GM23338 (cell line): ENCODE measurements at regions not wholly inside any gene's neighbourhood (a gene's known extent, or its start where the extent isn't known, plus 50 kb on each side); places are given as distances from the start of the nearest gene placed in this dataset.

Source experiments
- ATAC-seq: fragments of 200-7000 bp; cut with Tn5 transposase; 3 replicates; pipeline ENCODE4 v1.9.1; 2020
- DNase-seq: peaks from one replicate; pipeline ENCODE4 v3.0.0-alpha.2; 2015; ENCODE audit warnings: low spot score
- H2AFZ ChIP-seq: fragments of 200-600 bp; sonication (generic); 2 replicates; pipeline ENCODE4 v1.8.0; 2016; ENCODE audit warnings: antibody characterized with exemption, mild to moderate bottlenecking, moderate library complexity
- H3F3A ChIP-seq: fragments of 200-600 bp; sonication (generic); replicated peaks from 2 replicates; pipeline ENCODE4 v1.8.0; 2017; ENCODE audit warnings: antibody characterized with exemption, mixed run types, low read depth
- H3K27ac ChIP-seq: fragments of 200-600 bp; sonication (generic); 2 replicates; pipeline ENCODE4 v1.6.1; 2016; ENCODE audit warnings: low read depth
- H3K27me3 ChIP-seq: fragments of 200-600 bp; sonication (generic); 2 replicates; pipeline ENCODE4 v1.8.0; 2016; ENCODE audit warnings: mild to moderate bottlenecking, mixed run types, moderate library complexity; ENCODE audit not compliant: insufficient read depth
- H3K36me3 ChIP-seq: fragments of 200-600 bp; sonication (generic); 2 replicates; pipeline ENCODE4 v1.8.0; 2016; ENCODE audit warnings: mild to moderate bottlenecking; ENCODE audit not compliant: insufficient read depth
- H3K4me1 ChIP-seq: fragments of 200-600 bp; sonication (generic); 2 replicates; pipeline ENCODE4 v1.8.0; 2016; ENCODE audit warnings: mild to moderate bottlenecking, moderate library complexity; ENCODE audit not compliant: insufficient read depth
- H3K4me2 ChIP-seq: fragments of 200-600 bp; sonication (generic); 2 replicates; pipeline ENCODE4 v1.7.1; 2017; ENCODE audit warnings: mixed run types
- H3K4me3 ChIP-seq: fragments of 200-600 bp; sonication (generic); 2 replicates; pipeline ENCODE4 v1.6.1; 2016; ENCODE audit warnings: mixed run types
- H3K79me2 ChIP-seq: fragments of 200-600 bp; sonication (generic); replicated peaks from 2 replicates; pipeline ENCODE4 v1.8.0; 2017; ENCODE audit warnings: mild to moderate bottlenecking; ENCODE audit not compliant: insufficient read depth
- H3K9me2 ChIP-seq: fragments of 200-600 bp; sonication (generic); 2 replicates; pipeline ENCODE4 v1.8.0; 2017; ENCODE audit not compliant: insufficient read depth
- H4K20me1 ChIP-seq: fragments of 200-600 bp; sonication (generic); replicated peaks from 2 replicates; pipeline ENCODE4 v1.8.0; 2017; ENCODE audit warnings: mild to moderate bottlenecking; ENCODE audit not compliant: insufficient read depth
- H3K27ac Mint-ChIP-seq: 2 replicates; pipeline ENCODE4 v1.8.0; 2020; ENCODE audit warnings: inconsistent platforms, mild to moderate bottlenecking, moderate library complexity, mixed read lengths
- H3K27me3 Mint-ChIP-seq: 3 replicates; pipeline ENCODE4 v1.8.0; 2022; ENCODE audit warnings: low read depth, mild to moderate bottlenecking, moderate library complexity, mixed read lengths, inconsistent platforms; ENCODE audit not compliant: insufficient read depth, poor library complexity
- H3K36me3 Mint-ChIP-seq: 3 replicates; pipeline ENCODE4 v1.8.0; 2021; ENCODE audit warnings: low read depth, mild to moderate bottlenecking, inconsistent platforms, moderate library complexity, mixed read lengths
- H3K4me1 Mint-ChIP-seq: 3 replicates; pipeline ENCODE4 v1.8.0; 2020; ENCODE audit warnings: mild to moderate bottlenecking, inconsistent platforms, mixed read lengths
- H3K4me3 Mint-ChIP-seq: 3 replicates; pipeline ENCODE4 v1.8.0; 2021; ENCODE audit warnings: moderate library complexity, mild to moderate bottlenecking, inconsistent platforms, mixed read lengths
- H3K9me3 Mint-ChIP-seq: 3 replicates; pipeline ENCODE4 v1.8.0; 2020; ENCODE audit warnings: moderate library complexity, mild to moderate bottlenecking, inconsistent platforms, mixed read lengths
- CREB1 ChIP-seq: fragments of 250-450 bp; sonication (Bioruptor Pico); IDR thresholded peaks from 2 replicates; pipeline ENCODE4 v1.5.0; 2020; ENCODE audit warnings: low read depth, mild to moderate bottlenecking, moderate library complexity
- ETS1 ChIP-seq: IDR thresholded peaks from 2 replicates; pipeline ENCODE4 v1.6.1; 2016; ENCODE audit warnings: antibody characterized with exemption
- EZH2 ChIP-seq: fragments of 200-600 bp; sonication (generic); IDR thresholded peaks from one replicate; pipeline ENCODE4 v1.8.0; 2017; ENCODE audit warnings: antibody characterized with exemption, mild to moderate bottlenecking, low read depth; ENCODE audit not compliant: unreplicated experiment
- EZH2phosphoT487 ChIP-seq: fragments of 200-600 bp; sonication (generic); IDR thresholded peaks from one replicate; pipeline ENCODE4 v1.8.1; 2018; ENCODE audit warnings: antibody characterized with exemption; ENCODE audit not compliant: unreplicated experiment
- POLR2AphosphoS5 ChIP-seq: IDR thresholded peaks from 2 replicates; pipeline ENCODE4 v1.6.1; 2016; ENCODE audit warnings: antibody characterized with exemption, low read depth
- REST ChIP-seq: IDR thresholded peaks from one replicate; pipeline ENCODE4 v1.6.1; 2018; ENCODE audit warnings: antibody characterized with exemption; ENCODE audit not compliant: unreplicated experiment
- STAT1 ChIP-seq: IDR thresholded peaks from one replicate; pipeline ENCODE4 v1.6.1; 2016; ENCODE audit warnings: antibody characterized with exemption; ENCODE audit not compliant: unreplicated experiment
- ZNF331 ChIP-seq: fragments of 250-450 bp; sonication (Bioruptor Pico); IDR thresholded peaks from 2 replicates; pipeline ENCODE4 v1.5.0; 2020; ENCODE audit warnings: low read depth, mild to moderate bottlenecking, moderate library complexity

GRCh38 chr7:136697271-136697670, 171.2 kb upstream of the CHRM2 start:
- H3K4me3 Mint-ChIP-seq: no peak overlapping the region

GRCh38 chr7:136693166-136694119, 175.0 kb upstream of the CHRM2 start:
- Histone ChIP-seq H3K27me3 (no peaks in the 10 kb centered on the region), H3K36me3 (no peaks in the 10 kb centered on the region), H3K4me2 (no peak overlapping the region), H4K20me1 (no peaks in the 10 kb centered on the region), H3K27ac (no peak overlapping the region), H3F3A (no peaks in the 10 kb centered on the region), H3K9me2 (no peaks in the 10 kb centered on the region), H3K4me1 (no peaks in the 10 kb centered on the region), H3K4me3 (no peak overlapping the region), H3K79me2 (no peaks in the 10 kb centered on the region), H2AFZ (no peak overlapping the region)
- Mint-ChIP-seq H3K27ac (no peak overlapping the region), H3K4me1 (peaks cover 2% of the 10 kb centered on the region; the same call in 1 of the 3 replicates), H3K36me3 (no peaks in the 10 kb centered on the region), H3K27me3 (no peaks in the 10 kb centered on the region), H3K4me3 (no peak overlapping the region), H3K9me3 (no peaks in the 10 kb centered on the region)
- DNase-seq: no peak
- no peak for ATAC-seq
- TF ChIP-seq EZH2 (no peak), POLR2AphosphoS5 (no peak), EZH2phosphoT487 (no peak), ETS1 (no peak), STAT1 (no peak), ZNF331 (no peak)

More at GRCh38 chr7:136697271-136697670, 171.2 kb upstream of the CHRM2 start:
- TF ChIP-seq REST (no peak), POLR2AphosphoS5 (no peak), CREB1 (no peak)
- H3K9me3 Mint-ChIP-seq: no peaks in the 10 kb centered on the region
- no peaks in the 10 kb centered on the region for H3K36me3 Mint-ChIP-seq
- Histone ChIP-seq H3K79me2 (no peaks in the 10 kb centered on the region), H3K9me2 (no peaks in the 10 kb centered on the region), H3F3A (no peaks in the 10 kb centered on the region), H3K4me3 (no peak overlapping the region), H2AFZ (no peak overlapping the region), H3K36me3 (no peaks in the 10 kb centered on the region), H3K27me3 (no peaks in the 10 kb centered on the region), H3K27ac (no peak overlapping the region), H4K20me1 (no peaks in the 10 kb centered on the region), H3K4me1 (no peaks in the 10 kb centered on the region), H3K4me2 (no peak overlapping the region)
- ATAC-seq (no peak), DNase-seq (no peak)
- no peaks in the 10 kb centered on the region for H3K27me3 Mint-ChIP-seq
- H3K27ac Mint-ChIP-seq: no peak overlapping the region
- peaks cover 2% of the 10 kb centered on the region; the same call in 1 of the 3 replicates for H3K4me1 Mint-ChIP-seq
